Progenitor cell of endocrine pancreas (in vitro differentiated cells): ENCODE measurements at regions not wholly inside any gene's neighbourhood (a gene's known extent, or its start where the extent isn't known, plus 50 kb on each side); places are given as distances from the start of the nearest gene placed in this dataset.

Experiments used
- DNase-seq: peaks from one replicate; pipeline ENCODE4 v3.0.0; 2021; ENCODE audit warnings: low spot score; ENCODE audit not compliant: unreplicated experiment
- H3K27ac Mint-ChIP-seq: 2 replicates; pipeline ENCODE4 v1.8.0; 2021; ENCODE audit warnings: mild to moderate bottlenecking, moderate library complexity, mixed read lengths
- H3K27me3 Mint-ChIP-seq: 2 replicates; pipeline ENCODE4 v1.8.0; 2021; ENCODE audit warnings: mixed read lengths
- H3K36me3 Mint-ChIP-seq: 2 replicates; pipeline ENCODE4 v1.8.0; 2022; ENCODE audit warnings: mixed read lengths; ENCODE audit not compliant: insufficient read depth
- H3K4me1 Mint-ChIP-seq: 2 replicates; pipeline ENCODE4 v1.8.0; 2021; ENCODE audit warnings: low read depth, mixed read lengths
- H3K4me3 Mint-ChIP-seq: 2 replicates; pipeline ENCODE4 v1.8.0; 2021; ENCODE audit warnings: low read depth, mild to moderate bottlenecking, moderate library complexity, mixed read lengths
- H3K9me3 Mint-ChIP-seq: 2 replicates; pipeline ENCODE4 v1.8.0; 2021; ENCODE audit warnings: low read depth, mixed read lengths
- CTCF ChIP-seq: fragments of 200-600 bp; sonication (generic); IDR thresholded peaks from one replicate; pipeline ENCODE4 v1.5.0; 2021; ENCODE audit warnings: antibody characterized with exemption, mild to moderate bottlenecking; ENCODE audit not compliant: unreplicated experiment

- H3K4me1 Mint-ChIP-seq, result no peaks in the 10 kb centered on the region
- no peaks in the 10 kb centered on the region for H3K36me3 Mint-ChIP-seq
- DNase-seq, result no peak
- no peak overlapping the region for H3K4me3 Mint-ChIP-seq
- TF ChIP-seq CTCF, result no peak
- H3K27me3 Mint-ChIP-seq, result no peaks in the 10 kb centered on the region
- H3K9me3 Mint-ChIP-seq, result peaks cover 3% of the 10 kb centered on the region
- no peak overlapping the region for H3K27ac Mint-ChIP-seq
Measured at GRCh38 chr3:84637272-84637671, 321.5 kb upstream of the CADM2 start.

GRCh38 chr3:84666468-84666867, 292.3 kb upstream of the CADM2 start:
- H3K36me3 Mint-ChIP-seq, result no peaks in the 10 kb centered on the region
- no peaks in the 10 kb centered on the region for H3K4me1 Mint-ChIP-seq
- H3K9me3 Mint-ChIP-seq, result peaks cover 3% of the 10 kb centered on the region

GRCh38 chr3:84679211-84679610, 279.6 kb upstream of the CADM2 start:
- no peak for TF ChIP-seq CTCF
- Mint-ChIP-seq H3K4me1 (no peaks in the 10 kb centered on the region), H3K9me3 (no peaks in the 10 kb centered on the region), H3K36me3 (no peaks in the 10 kb centered on the region), H3K27ac (no peak overlapping the region), H3K4me3 (no peak overlapping the region), H3K27me3 (no peaks in the 10 kb centered on the region)
- DNase-seq, result no peak

More at GRCh38 chr3:84666468-84666867, 292.3 kb upstream of the CADM2 start:
- no peak for DNase-seq
- H3K27me3 Mint-ChIP-seq, result no peaks in the 10 kb centered on the region
- H3K27ac Mint-ChIP-seq, result no peak overlapping the region
- TF ChIP-seq CTCF, result no peak
- H3K4me3 Mint-ChIP-seq, result no peak overlapping the region

GRCh38 chr3:84680700-84681099, 278.1 kb upstream of the CADM2 start:
- Mint-ChIP-seq H3K4me3 (no peak overlapping the region), H3K9me3 (no peaks in the 10 kb centered on the region), H3K4me1 (no peaks in the 10 kb centered on the region), H3K36me3 (no peaks in the 10 kb centered on the region), H3K27ac (no peak overlapping the region), H3K27me3 (no peaks in the 10 kb centered on the region)
- DNase-seq, result no peak
- no peak for TF ChIP-seq CTCF

GRCh38 chr3:84683493-84683892, 275.3 kb upstream of the CADM2 start:
- Mint-ChIP-seq H3K4me1 (no peaks in the 10 kb centered on the region), H3K9me3 (no peaks in the 10 kb centered on the region), H3K36me3 (no peaks in the 10 kb centered on the region), H3K27ac (no peak overlapping the region), H3K4me3 (no peak overlapping the region), H3K27me3 (no peaks in the 10 kb centered on the region)
- no peak for DNase-seq
- TF ChIP-seq CTCF, result no peak
